PFSK-1 (cell line): ENCODE measurements at regions not wholly inside any gene's neighbourhood (a gene's known extent, or its start where the extent isn't known, plus 50 kb on each side); places are given as distances from the start of the nearest gene placed in this dataset.

Experiments used
- POLR2AphosphoS5 ChIP-seq: IDR thresholded peaks from 2 replicates; pipeline ENCODE4 v1.6.1; 2012; ENCODE audit warnings: low read depth, mild to moderate bottlenecking, control low read depth, low read length, moderate library complexity
- SIN3A ChIP-seq: IDR thresholded peaks from 2 replicates; pipeline ENCODE4 v1.6.1; 2012; ENCODE audit warnings: mild to moderate bottlenecking, low read length, moderate library complexity, borderline replicate concordance; ENCODE audit not compliant: insufficient read depth
- TF ChIP-seq, protein P1 (sequence below), 2 experiments: IDR thresholded peaks; 2 replicates each; pipeline versions ENCODE4 v1.6.1 to v1.8.0; 2011 to 2012; ENCODE audit warnings: low read depth in 2 of 2, low read length in 2 of 2, control low read depth in 1 of 2, inconsistent platforms in 1 of 2, mild to moderate bottlenecking in 1 of 2, moderate library complexity in 1 of 2; ENCODE audit not compliant: insufficient read depth in 1 of 2

- TF ChIP-seq, protein P1, sequence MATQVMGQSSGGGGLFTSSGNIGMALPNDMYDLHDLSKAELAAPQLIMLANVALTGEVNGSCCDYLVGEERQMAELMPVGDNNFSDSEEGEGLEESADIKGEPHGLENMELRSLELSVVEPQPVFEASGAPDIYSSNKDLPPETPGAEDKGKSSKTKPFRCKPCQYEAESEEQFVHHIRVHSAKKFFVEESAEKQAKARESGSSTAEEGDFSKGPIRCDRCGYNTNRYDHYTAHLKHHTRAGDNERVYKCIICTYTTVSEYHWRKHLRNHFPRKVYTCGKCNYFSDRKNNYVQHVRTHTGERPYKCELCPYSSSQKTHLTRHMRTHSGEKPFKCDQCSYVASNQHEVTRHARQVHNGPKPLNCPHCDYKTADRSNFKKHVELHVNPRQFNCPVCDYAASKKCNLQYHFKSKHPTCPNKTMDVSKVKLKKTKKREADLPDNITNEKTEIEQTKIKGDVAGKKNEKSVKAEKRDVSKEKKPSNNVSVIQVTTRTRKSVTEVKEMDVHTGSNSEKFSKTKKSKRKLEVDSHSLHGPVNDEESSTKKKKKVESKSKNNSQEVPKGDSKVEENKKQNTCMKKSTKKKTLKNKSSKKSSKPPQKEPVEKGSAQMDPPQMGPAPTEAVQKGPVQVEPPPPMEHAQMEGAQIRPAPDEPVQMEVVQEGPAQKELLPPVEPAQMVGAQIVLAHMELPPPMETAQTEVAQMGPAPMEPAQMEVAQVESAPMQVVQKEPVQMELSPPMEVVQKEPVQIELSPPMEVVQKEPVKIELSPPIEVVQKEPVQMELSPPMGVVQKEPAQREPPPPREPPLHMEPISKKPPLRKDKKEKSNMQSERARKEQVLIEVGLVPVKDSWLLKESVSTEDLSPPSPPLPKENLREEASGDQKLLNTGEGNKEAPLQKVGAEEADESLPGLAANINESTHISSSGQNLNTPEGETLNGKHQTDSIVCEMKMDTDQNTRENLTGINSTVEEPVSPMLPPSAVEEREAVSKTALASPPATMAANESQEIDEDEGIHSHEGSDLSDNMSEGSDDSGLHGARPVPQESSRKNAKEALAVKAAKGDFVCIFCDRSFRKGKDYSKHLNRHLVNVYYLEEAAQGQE (IDR thresholded peaks at IDR 0.05; ENCODE audit: insufficient read depth in 1 of 2, low read depth in 2 of 2, low read length in 2 of 2), result no peak
- TF ChIP-seq POLR2AphosphoS5, result no peak
- no peak for TF ChIP-seq SIN3A
Measured at GRCh38 chr2:192749611-192750200, 555.0 kb upstream of the TMEFF2 start.
